KG1 (cell line): ENCODE measurements at regions not wholly inside any gene's neighbourhood (a gene's known extent, or its start where the extent isn't known, plus 50 kb on each side); places are given as distances from the start of the nearest gene placed in this dataset.

Source experiments
- DNase-seq: peaks from one replicate; lab custom pipeline; 2025; lab: John Stamatoyannopoulos, UW

- no peak for DNase-seq
Measured at GRCh38 chr1:82445827-82446226, 645.1 kb downstream of the ADGRL2 start.

GRCh38 chr1:82445132-82445531 lies 644.4 kb downstream of the ADGRL2 start:
- no peak for DNase-seq

GRCh38 chr1:82441402-82441801 lies 640.7 kb downstream of the ADGRL2 start:
- DNase-seq = no peak

- no peak for DNase-seq
Measured at GRCh38 chr1:82423174-82423815, 622.6 kb downstream of the ADGRL2 start.

GRCh38 chr1:82421782-82422181 lies 621.0 kb downstream of the ADGRL2 start:
- DNase-seq = no peak

- DNase-seq = no peak
Measured at GRCh38 chr1:82420584-82420983, 619.9 kb downstream of the ADGRL2 start.

- no peak for DNase-seq
Measured at GRCh38 chr1:82411605-82412004, 610.9 kb downstream of the ADGRL2 start.

GRCh38 chr1:82405333-82405732 lies 604.6 kb downstream of the ADGRL2 start:
- no peak for DNase-seq

- peak; percentile 14 for DNase-seq
Measured at GRCh38 chr1:82401116-82401515, 600.4 kb downstream of the ADGRL2 start.

- DNase-seq = no peak
Measured at GRCh38 chr1:82400521-82400920, 599.8 kb downstream of the ADGRL2 start.

- no peak for DNase-seq
Measured at GRCh38 chr1:82399093-82399492, 598.4 kb downstream of the ADGRL2 start.

GRCh38 chr1:82398357-82398756 lies 597.6 kb downstream of the ADGRL2 start:
- no peak for DNase-seq

- no peak for DNase-seq
Measured at GRCh38 chr1:82395440-82395839, 594.7 kb downstream of the ADGRL2 start.

- DNase-seq = no peak
Measured at GRCh38 chr1:82392946-82393345, 592.2 kb downstream of the ADGRL2 start.

GRCh38 chr1:82392513-82392912 lies 591.8 kb downstream of the ADGRL2 start:
- no peak for DNase-seq

GRCh38 chr1:82391712-82392111 lies 591.0 kb downstream of the ADGRL2 start:
- no peak for DNase-seq

GRCh38 chr1:82390627-82391026 lies 589.9 kb downstream of the ADGRL2 start:
- DNase-seq = no peak

- DNase-seq = no peak
Measured at GRCh38 chr1:82388679-82389078, 587.9 kb downstream of the ADGRL2 start.

- no peak for DNase-seq
Measured at GRCh38 chr1:82387012-82387366, 586.3 kb downstream of the ADGRL2 start.

- no peak for DNase-seq
Measured at GRCh38 chr1:82386365-82387011, 585.8 kb downstream of the ADGRL2 start.

- DNase-seq = no peak
Measured at GRCh38 chr1:82384776-82385175, 584.0 kb downstream of the ADGRL2 start.

GRCh38 chr1:82377201-82377884 lies 576.6 kb downstream of the ADGRL2 start:
- DNase-seq = no peak

GRCh38 chr1:82373710-82374109 lies 573.0 kb downstream of the ADGRL2 start:
- no peak for DNase-seq
